Spleen (tissue), 11 donors: ENCODE measurements at regions not wholly inside any gene's neighbourhood (a gene's known extent, or its start where the extent isn't known, plus 50 kb on each side); places are given as distances from the start of the nearest gene placed in this dataset.

Experiments
- DNase-seq: peaks from one replicate; pipeline ENCODE4 v3.0.0-alpha.2; 2020
- H3K27ac ChIP-seq, 8 donors: fragments of 200-600 bp; sonication (generic) in 7 of 8; 1 replicate in 4 of 8; 2 replicates in 4 of 8; pipeline versions ENCODE4 v1.5.0 to v1.8.0; 2016 to 2021; ENCODE audit warnings: inconsistent platforms in 4 of 8, mild to moderate bottlenecking in 4 of 8, moderate library complexity in 1 of 8
- H3K27me3 ChIP-seq, 7 donors: fragments of 200-600 bp; sonication (generic) in 6 of 7; replicated peaks in 1 of 7; 1 replicate in 4 of 7; 2 replicates in 3 of 7; pipeline versions ENCODE4 v1.5.0 to v1.8.0; 2016 to 2021; ENCODE audit warnings: inconsistent platforms in 3 of 7, mild to moderate bottlenecking in 1 of 7
- H3K36me3 ChIP-seq, 6 donors: fragments of 200-600 bp; sonication (generic) in 5 of 6; 1 replicate in 4 of 6; 2 replicates in 2 of 6; pipeline versions ENCODE4 v1.5.0 to v1.8.0; 2016 to 2021; ENCODE audit warnings: inconsistent platforms in 2 of 6
- H3K4me1 ChIP-seq, 6 donors: fragments of 200-600 bp; sonication (generic) in 5 of 6; 1 replicate in 3 of 6; 2 replicates in 3 of 6; pipeline versions ENCODE4 v1.5.0 to v1.8.0; 2016 to 2021; ENCODE audit warnings: inconsistent platforms in 3 of 6
- H3K4me3 ChIP-seq, 8 donors: fragments of 200-600 bp; sonication (generic) in 7 of 8; 1 replicate in 4 of 8; 2 replicates in 4 of 8; pipeline versions ENCODE4 v1.5.0 to v1.8.0; 2016 to 2021; ENCODE audit warnings: inconsistent platforms in 4 of 8, mild to moderate bottlenecking in 4 of 8, moderate library complexity in 2 of 8
- H3K9me3 ChIP-seq, 8 donors: fragments of 200-600 bp; sonication (generic) in 7 of 8; 1 replicate in 4 of 8; 2 replicates in 4 of 8; pipeline versions ENCODE4 v1.5.0 to v1.8.0; 2016 to 2021; ENCODE audit warnings: inconsistent platforms in 4 of 8
- POLR2A ChIP-seq, 3 donors: fragments of 450-650 bp; IDR thresholded peaks; one replicate each; pipeline ENCODE4 v1.5.1; 2017; ENCODE audit warnings: antibody characterized with exemption in 3 of 3, mild to moderate bottlenecking in 1 of 3
- POLR2AphosphoS5 ChIP-seq, 3 donors: sonication (generic); formaldehyde crosslinking; IDR thresholded peaks; one replicate each; pipeline ENCODE4 v1.5.1; 2017; ENCODE audit warnings: antibody characterized with exemption in 3 of 3
- WGBS, 5 donors: extraction: QIAGEN DNeasy Blood & Tissue Kit in 3 of 5; methylation state at CpG; one replicate each; pipeline versions ENCODE4 v1.1.5 to v1.1.7; 2013 to 2018; 5-methylcytosine and 5-hydroxymethylcytosine counted together
- intact Hi-C: fragments of 100-400 bp; cut with DNase I; formaldehyde crosslinking; loops from one replicate; pipeline ENCODE4 v1.15.0; 2023; ENCODE audit warnings: low total_unique reads
- TF ChIP-seq, protein P1 (sequence below), 11 experiments: fragments of 200-600 bp in 7 of 11; fragments of 450-650 bp in 4 of 11; sonication (generic) in 4 of 11; IDR thresholded peaks in 8 of 11; conservative IDR thresholded peaks in 3 of 11; 1 replicate in 7 of 11; 2 replicates in 4 of 11; pipeline versions ENCODE4 v1.4.0 to v1.8.0; 2016 to 2021; ENCODE audit warnings: antibody characterized with exemption in 11 of 11, inconsistent platforms in 4 of 11, mild to moderate bottlenecking in 1 of 11
- donor health status: healthy with polysubstance abuse.
- donor health status: DM: no; HTN: no; CAD: no; lungs with moderate emphysema.
- donor health status: DM: no; HTN: no; CAD: no.
- donor health status: Bipolar disorder and iron deficiency.
- donor health status: healthy.
- donor health status: DM: no; HTN: no; CAD: no.
- donor health status: DM: yes; HTN: yes; CAD: no.

- DNase-seq, result no peak
- Histone ChIP-seq H3K27ac (no peak overlapping the region), H3K4me3 (no peak overlapping the region), H3K36me3 (no peaks in the 10 kb centered on the region), H3K27me3 (no peaks in the 10 kb centered on the region), H3K9me3 (no peaks in the 10 kb centered on the region), H3K4me1 (no peaks in the 10 kb centered on the region)
- no peak for TF ChIP-seq POLR2AphosphoS5 (IDR thresholded peaks at IDR 0.05)
- TF ChIP-seq POLR2A (IDR thresholded peaks at IDR 0.05), result no peak
- TF ChIP-seq, protein P1, sequence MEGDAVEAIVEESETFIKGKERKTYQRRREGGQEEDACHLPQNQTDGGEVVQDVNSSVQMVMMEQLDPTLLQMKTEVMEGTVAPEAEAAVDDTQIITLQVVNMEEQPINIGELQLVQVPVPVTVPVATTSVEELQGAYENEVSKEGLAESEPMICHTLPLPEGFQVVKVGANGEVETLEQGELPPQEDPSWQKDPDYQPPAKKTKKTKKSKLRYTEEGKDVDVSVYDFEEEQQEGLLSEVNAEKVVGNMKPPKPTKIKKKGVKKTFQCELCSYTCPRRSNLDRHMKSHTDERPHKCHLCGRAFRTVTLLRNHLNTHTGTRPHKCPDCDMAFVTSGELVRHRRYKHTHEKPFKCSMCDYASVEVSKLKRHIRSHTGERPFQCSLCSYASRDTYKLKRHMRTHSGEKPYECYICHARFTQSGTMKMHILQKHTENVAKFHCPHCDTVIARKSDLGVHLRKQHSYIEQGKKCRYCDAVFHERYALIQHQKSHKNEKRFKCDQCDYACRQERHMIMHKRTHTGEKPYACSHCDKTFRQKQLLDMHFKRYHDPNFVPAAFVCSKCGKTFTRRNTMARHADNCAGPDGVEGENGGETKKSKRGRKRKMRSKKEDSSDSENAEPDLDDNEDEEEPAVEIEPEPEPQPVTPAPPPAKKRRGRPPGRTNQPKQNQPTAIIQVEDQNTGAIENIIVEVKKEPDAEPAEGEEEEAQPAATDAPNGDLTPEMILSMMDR (IDR thresholded peaks at IDR 0.05 in 8 of 11, conservative IDR thresholded peaks at IDR 0.05 in 3 of 11), result no peak
- 78 to 93% (median 89%) methylated on average over 1 of the region's 1 CpG for WGBS, 5 donors
- intact Hi-C loops, result no loop called here
Measured at GRCh38 chr1:214970016-214970415, 112.5 kb upstream of the KCNK2 start.

DNA sequence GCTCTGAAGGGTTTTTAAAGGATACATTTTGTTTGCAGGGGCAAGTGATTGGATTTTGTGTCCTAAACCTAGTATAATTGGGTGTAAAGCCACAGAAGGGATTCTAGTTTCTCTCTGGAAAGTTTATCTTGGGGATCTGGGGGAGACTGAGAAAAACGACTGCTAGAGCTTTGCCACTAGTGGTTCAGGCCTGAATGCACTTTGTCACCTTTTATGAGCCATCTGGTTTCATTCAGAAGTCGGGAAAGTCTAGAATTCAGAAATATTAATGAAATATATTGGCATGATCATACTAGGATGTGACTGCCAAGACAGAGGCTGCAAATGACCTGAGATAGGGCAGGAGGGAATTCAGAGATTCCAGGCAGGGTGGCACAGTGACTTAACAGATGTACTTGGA, 111.5 kb upstream of the KCNK2 start:
- H3K4me3 ChIP-seq, result no peak overlapping the region
- no peaks in the 10 kb centered on the region for H3K4me1 ChIP-seq
- no peaks in the 10 kb centered on the region for H3K27me3 ChIP-seq
- no peaks in the 10 kb centered on the region for H3K36me3 ChIP-seq
- TF ChIP-seq, protein P1 (IDR thresholded peaks at IDR 0.05 in 8 of 11, conservative IDR thresholded peaks at IDR 0.05 in 3 of 11), result no peak
- TF ChIP-seq POLR2AphosphoS5 (IDR thresholded peaks at IDR 0.05) (no peak), POLR2A (IDR thresholded peaks at IDR 0.05) (no peak)
- H3K9me3 ChIP-seq, result no peaks in the 10 kb centered on the region
- 35 to 52% (median 49%) methylated on average over 2 of the region's 2 CpGs for WGBS, 5 donors
- no peak overlapping the region for H3K27ac ChIP-seq
- intact Hi-C loops, result no loop called here
- no peak for DNase-seq

GRCh38 chr1:214974002-214974401, 108.5 kb upstream of the KCNK2 start:
- WGBS, 5 donors, result 73 to 86% (median 77%) methylated on average over 2 of the region's 2 CpGs
- Histone ChIP-seq H3K9me3 (no peaks in the 10 kb centered on the region), H3K4me1 (no peaks in the 10 kb centered on the region), H3K27ac (no peak overlapping the region), H3K4me3 (no peak overlapping the region), H3K27me3 (no peaks in the 10 kb centered on the region), H3K36me3 (no peaks in the 10 kb centered on the region)
- TF ChIP-seq, protein P1 (IDR thresholded peaks at IDR 0.05 in 8 of 11, conservative IDR thresholded peaks at IDR 0.05 in 3 of 11), result no peak
- DNase-seq, result no peak
- intact Hi-C loops, result no loop called here

GRCh38 chr1:214976665-214977064, 105.9 kb upstream of the KCNK2 start:
- Histone ChIP-seq H3K27me3 (no peaks in the 10 kb centered on the region), H3K4me3 (no peak overlapping the region), H3K9me3 (no peaks in the 10 kb centered on the region), H3K27ac (no peak overlapping the region), H3K36me3 (no peaks in the 10 kb centered on the region), H3K4me1 (no peaks in the 10 kb centered on the region)
- TF ChIP-seq POLR2AphosphoS5 (IDR thresholded peaks at IDR 0.05), result no peak
- no peak for TF ChIP-seq POLR2A (IDR thresholded peaks at IDR 0.05)
- TF ChIP-seq, protein P1 (IDR thresholded peaks at IDR 0.05 in 8 of 11, conservative IDR thresholded peaks at IDR 0.05 in 3 of 11), result no peak
- intact Hi-C loops, result no loop called here
- WGBS, 5 donors, result 40 to 47% (median 46%) methylated on average over 5 of the region's 5 CpGs
- no peak for DNase-seq
